Spleen (tissue), 11 donors: ENCODE measurements at regions not wholly inside any gene's neighbourhood (a gene's known extent, or its start where the extent isn't known, plus 50 kb on each side); places are given as distances from the start of the nearest gene placed in this dataset.

Experiments
- DNase-seq: peaks from one replicate; pipeline ENCODE4 v3.0.0-alpha.2; 2020
- H3K27ac ChIP-seq, 8 donors: fragments of 200-600 bp; sonication (generic) in 7 of 8; 1 replicate in 4 of 8; 2 replicates in 4 of 8; pipeline versions ENCODE4 v1.5.0 to v1.8.0; 2016 to 2021; ENCODE audit warnings: inconsistent platforms in 4 of 8, mild to moderate bottlenecking in 4 of 8, moderate library complexity in 1 of 8
- H3K27me3 ChIP-seq, 7 donors: fragments of 200-600 bp; sonication (generic) in 6 of 7; replicated peaks in 1 of 7; 1 replicate in 4 of 7; 2 replicates in 3 of 7; pipeline versions ENCODE4 v1.5.0 to v1.8.0; 2016 to 2021; ENCODE audit warnings: inconsistent platforms in 3 of 7, mild to moderate bottlenecking in 1 of 7
- H3K36me3 ChIP-seq, 6 donors: fragments of 200-600 bp; sonication (generic) in 5 of 6; 1 replicate in 4 of 6; 2 replicates in 2 of 6; pipeline versions ENCODE4 v1.5.0 to v1.8.0; 2016 to 2021; ENCODE audit warnings: inconsistent platforms in 2 of 6
- H3K4me1 ChIP-seq, 6 donors: fragments of 200-600 bp; sonication (generic) in 5 of 6; 1 replicate in 3 of 6; 2 replicates in 3 of 6; pipeline versions ENCODE4 v1.5.0 to v1.8.0; 2016 to 2021; ENCODE audit warnings: inconsistent platforms in 3 of 6
- H3K4me3 ChIP-seq, 8 donors: fragments of 200-600 bp; sonication (generic) in 7 of 8; 1 replicate in 4 of 8; 2 replicates in 4 of 8; pipeline versions ENCODE4 v1.5.0 to v1.8.0; 2016 to 2021; ENCODE audit warnings: inconsistent platforms in 4 of 8, mild to moderate bottlenecking in 4 of 8, moderate library complexity in 2 of 8
- H3K9me3 ChIP-seq, 8 donors: fragments of 200-600 bp; sonication (generic) in 7 of 8; 1 replicate in 4 of 8; 2 replicates in 4 of 8; pipeline versions ENCODE4 v1.5.0 to v1.8.0; 2016 to 2021; ENCODE audit warnings: inconsistent platforms in 4 of 8
- CTCF ChIP-seq, 11 experiments: fragments of 200-600 bp in 7 of 11; fragments of 450-650 bp in 4 of 11; sonication (generic) in 4 of 11; IDR thresholded peaks in 8 of 11; conservative IDR thresholded peaks in 3 of 11; 1 replicate in 7 of 11; 2 replicates in 4 of 11; pipeline versions ENCODE4 v1.4.0 to v1.8.0; 2016 to 2021; ENCODE audit warnings: antibody characterized with exemption in 11 of 11, inconsistent platforms in 4 of 11, mild to moderate bottlenecking in 1 of 11
- POLR2A ChIP-seq, 3 donors: fragments of 450-650 bp; IDR thresholded peaks; one replicate each; pipeline ENCODE4 v1.5.1; 2017; ENCODE audit warnings: antibody characterized with exemption in 3 of 3, mild to moderate bottlenecking in 1 of 3
- POLR2AphosphoS5 ChIP-seq, 3 donors: sonication (generic); formaldehyde crosslinking; IDR thresholded peaks; one replicate each; pipeline ENCODE4 v1.5.1; 2017; ENCODE audit warnings: antibody characterized with exemption in 3 of 3
- WGBS, 5 donors: extraction: QIAGEN DNeasy Blood & Tissue Kit in 3 of 5; methylation state at CpG; one replicate each; pipeline versions ENCODE4 v1.1.5 to v1.1.7; 2013 to 2018; 5-methylcytosine and 5-hydroxymethylcytosine counted together
- intact Hi-C: fragments of 100-400 bp; cut with DNase I; formaldehyde crosslinking; loops from one replicate; pipeline ENCODE4 v1.15.0; 2023; ENCODE audit warnings: low total_unique reads
- donor health status: healthy with polysubstance abuse.
- donor health status: DM: no; HTN: no; CAD: no; lungs with moderate emphysema.
- donor health status: DM: no; HTN: no; CAD: no.
- donor health status: Bipolar disorder and iron deficiency.
- donor health status: healthy.
- donor health status: DM: no; HTN: no; CAD: no.
- donor health status: DM: yes; HTN: yes; CAD: no.

- no peak for DNase-seq
- no peak for TF ChIP-seq CTCF (IDR thresholded peaks at IDR 0.05 in 8 of 11, conservative IDR thresholded peaks at IDR 0.05 in 3 of 11)
- TF ChIP-seq POLR2A (IDR thresholded peaks at IDR 0.05): no peak
- no peak for TF ChIP-seq POLR2AphosphoS5 (IDR thresholded peaks at IDR 0.05)
- Histone ChIP-seq H3K4me3 (no peak overlapping the region), H3K36me3 (no peaks in the 10 kb centered on the region), H3K27ac (no peak overlapping the region), H3K9me3 (no peaks in the 10 kb centered on the region), H3K4me1 (no peaks in the 10 kb centered on the region), H3K27me3 (no peaks in the 10 kb centered on the region)
- intact Hi-C loops: no loop called here
- 66 to 83% (median 73%) methylated on average over 2 of the region's 2 CpGs for WGBS, 5 donors
These were observed 165.3 kb upstream of the FAM83B start for GRCh38 chr6:54681267-54681666.

- H3K4me1 ChIP-seq: no peaks in the 10 kb centered on the region
- no peaks in the 10 kb centered on the region for H3K27me3 ChIP-seq
- H3K9me3 ChIP-seq: no peaks in the 10 kb centered on the region
- WGBS, 5 donors: 63 to 95% (median 89%) methylated on average over 4 of the region's 4 CpGs
- intact Hi-C loops: no loop called here
- no peak overlapping the region for H3K4me3 ChIP-seq
- no peaks in the 10 kb centered on the region for H3K36me3 ChIP-seq
- H3K27ac ChIP-seq: no peak overlapping the region
- DNase-seq: no peak
- TF ChIP-seq CTCF (IDR thresholded peaks at IDR 0.05 in 8 of 11, conservative IDR thresholded peaks at IDR 0.05 in 3 of 11) (no peak), POLR2AphosphoS5 (IDR thresholded peaks at IDR 0.05) (no peak), POLR2A (IDR thresholded peaks at IDR 0.05) (no peak)
These were observed 164.6 kb upstream of the FAM83B start for GRCh38 chr6:54681987-54682386.

- no peak overlapping the region for H3K27ac ChIP-seq
- no peaks in the 10 kb centered on the region for H3K4me1 ChIP-seq
- TF ChIP-seq CTCF (IDR thresholded peaks at IDR 0.05 in 8 of 11, conservative IDR thresholded peaks at IDR 0.05 in 3 of 11) (no peak), POLR2A (IDR thresholded peaks at IDR 0.05) (no peak), POLR2AphosphoS5 (IDR thresholded peaks at IDR 0.05) (no peak)
- H3K9me3 ChIP-seq: no peaks in the 10 kb centered on the region
- no peak overlapping the region for H3K4me3 ChIP-seq
- no peaks in the 10 kb centered on the region for H3K27me3 ChIP-seq
- no peak for DNase-seq
- H3K36me3 ChIP-seq: no peaks in the 10 kb centered on the region
- WGBS, 5 donors: 50 to 67% (median 56%) methylated on average over 2 of the region's 2 CpGs
- intact Hi-C loops: no loop called here
These were observed 157.0 kb upstream of the FAM83B start for GRCh38 chr6:54689620-54690019.

DNA sequence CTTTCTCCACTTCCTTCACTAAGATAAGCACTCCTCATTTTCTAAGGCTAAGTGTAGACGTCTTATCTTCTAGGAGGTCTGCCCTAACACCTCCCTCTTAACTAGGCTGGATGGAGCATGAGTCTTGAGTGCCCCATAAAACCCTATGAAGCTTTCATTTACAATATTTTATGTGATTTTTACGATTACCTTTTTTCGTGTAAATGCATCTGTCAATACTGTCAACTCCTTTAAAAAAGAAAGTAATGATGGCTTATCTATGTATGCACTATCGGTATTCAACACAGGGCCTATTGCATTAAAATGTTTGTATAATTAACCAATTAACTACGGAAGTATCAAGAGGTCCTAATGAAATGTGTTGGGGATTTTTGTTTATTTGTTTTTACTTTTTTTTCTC lies 156.0 kb upstream of the FAM83B start:
- Histone ChIP-seq H3K4me1 (no peaks in the 10 kb centered on the region), H3K27me3 (no peaks in the 10 kb centered on the region), H3K9me3 (no peaks in the 10 kb centered on the region), H3K4me3 (no peak overlapping the region), H3K27ac (no peak overlapping the region), H3K36me3 (no peaks in the 10 kb centered on the region)
- TF ChIP-seq POLR2AphosphoS5 (IDR thresholded peaks at IDR 0.05) (no peak), POLR2A (IDR thresholded peaks at IDR 0.05) (no peak), CTCF (IDR thresholded peaks at IDR 0.05 in 8 of 11, conservative IDR thresholded peaks at IDR 0.05 in 3 of 11) (no peak)
- intact Hi-C loops: no loop called here
- DNase-seq: no peak
- WGBS, 5 donors: 56 to 69% (median 60%) methylated on average over 5 of the region's 5 CpGs
